NB4 (cell line): ENCODE measurements at regions not wholly inside any gene's neighbourhood (a gene's known extent, or its start where the extent isn't known, plus 50 kb on each side); places are given as distances from the start of the nearest gene placed in this dataset.
A peak's percentile ranks its signal among the peaks of the same experiment; 100 is the strongest.
"Not testable (repeated sequence)": the region's sequence is repeated elsewhere in the genome, so short reads cannot be mapped to it uniquely, and the experiment has no call there.

Source experiments
- DNase-seq: peaks from one replicate; pipeline ENCODE4 v3.0.0; 2010; ENCODE audit warnings: low read depth
- H3K4me3 ChIP-seq: one replicate; pipeline ENCODE4 v1.5.1; 2011; ENCODE audit warnings: mild to moderate bottlenecking, low read depth, low read length, moderate library complexity
- CTCF ChIP-seq: IDR thresholded peaks from one replicate; pipeline ENCODE4 v1.5.1; 2012; ENCODE audit warnings: low read depth, low read length
- MAX ChIP-seq: IDR thresholded peaks from 2 replicates; pipeline ENCODE4 v1.6.1; 2011; ENCODE audit warnings: low read depth, low read length
- MYC ChIP-seq: IDR thresholded peaks from 2 replicates; pipeline ENCODE4 v1.6.1; 2011; ENCODE audit warnings: low read depth, low read length
- POLR2A ChIP-seq: IDR thresholded peaks from 2 replicates; pipeline ENCODE4 v1.6.1; 2011; ENCODE audit warnings: mild to moderate bottlenecking; ENCODE audit not compliant: insufficient read length; ENCODE audit errors: extremely low read depth

- DNase-seq, result no peak
- TF ChIP-seq POLR2A, result no peak
- H3K4me3 ChIP-seq, result no peak overlapping the region
Measured at GRCh38 chr3:166864473-166865467, 515.3 kb downstream of the ZBBX start.

- TF ChIP-seq MYC (no peak), POLR2A (no peak), MAX (no peak), CTCF (no peak)
- H3K4me3 ChIP-seq, result no peak overlapping the region
- no peak for DNase-seq
Measured at GRCh38 chr3:166860217-166860616, 519.9 kb downstream of the ZBBX start.

- no peak for DNase-seq
- TF ChIP-seq POLR2A, result no peak
- TF ChIP-seq CTCF, result no peak
- no peak for TF ChIP-seq MAX
- TF ChIP-seq MYC, result no peak
- H3K4me3 ChIP-seq, result no peak overlapping the region
Measured at GRCh38 chr3:166844329-166844728, 535.8 kb downstream of the ZBBX start.

- DNase-seq, H3K4me3 ChIP-seq: not testable (repeated sequence)
Measured at GRCh38 chr3:166842784-166843183, 537.3 kb downstream of the ZBBX start.

- no peak overlapping the region for H3K4me3 ChIP-seq
- peak; percentile 51 for DNase-seq
- TF ChIP-seq CTCF (peak; percentile 68), MAX (no peak)
Measured at GRCh38 chr3:166837535-166837934, 542.6 kb downstream of the ZBBX start.

- DNase-seq, result no peak
- TF ChIP-seq CTCF (no peak), MYC (no peak), MAX (no peak), POLR2A (no peak)
- H3K4me3 ChIP-seq, result no peak overlapping the region
Measured at GRCh38 chr3:166836836-166837235, 543.3 kb downstream of the ZBBX start.

GRCh38 chr3:166829896-166830295 lies 550.2 kb downstream of the ZBBX start:
- H3K4me3 ChIP-seq, result no peak overlapping the region
- TF ChIP-seq CTCF, result no peak
- no peak for TF ChIP-seq MYC
- no peak for TF ChIP-seq MAX
- no peak for TF ChIP-seq POLR2A
- DNase-seq, result no peak
